GM12891 (cell line): ENCODE measurements at regions not wholly inside any gene's neighbourhood (a gene's known extent, or its start where the extent isn't known, plus 50 kb on each side); places are given as distances from the start of the nearest gene placed in this dataset.
"Not testable (repeated sequence)": the region's sequence is repeated elsewhere in the genome, so short reads cannot be mapped to it uniquely, and the experiment has no call there.

Source experiments
- DNase-seq: peaks from one replicate; pipeline ENCODE4 v3.0.0; 2011; ENCODE audit warnings: low spot score; ENCODE audit not compliant: insufficient read length
- FAIRE-seq: peaks from 2 replicates; lab custom pipeline; 2011; peaks lifted over from hg19 to GRCh38; lab: Jason Lieb, UNC
- PAX5 ChIP-seq: IDR thresholded peaks from 2 replicates; pipeline ENCODE4 v1.6.1; 2011; ENCODE audit warnings: low read length, moderate library complexity, mild to moderate bottlenecking; ENCODE audit not compliant: insufficient read depth, severe bottlenecking
- POLR2A ChIP-seq: IDR thresholded peaks from 2 replicates; pipeline ENCODE4 v1.6.1; 2011; ENCODE audit warnings: low read depth, low read length, control low read depth
- POLR2AphosphoS5 ChIP-seq: IDR thresholded peaks from 2 replicates; pipeline ENCODE4 v1.6.1; 2011; ENCODE audit warnings: low read depth, low read length, control low read depth
- POU2F2 ChIP-seq: IDR thresholded peaks from 2 replicates; pipeline ENCODE4 v1.6.1; 2011; ENCODE audit warnings: low read depth, mild to moderate bottlenecking, control low read depth, low read length, moderate library complexity
- SPI1 ChIP-seq: IDR thresholded peaks from 2 replicates; pipeline ENCODE4 v1.6.1; 2011; ENCODE audit warnings: low read depth, low read length, control low read depth
- TAF1 ChIP-seq: IDR thresholded peaks from 2 replicates; pipeline ENCODE4 v1.6.1; 2011; ENCODE audit warnings: low read depth, low read length, control low read depth

GRCh38 chr9:106785200-106785599, 77.8 kb upstream of the ZNF462 start:
- no peak for TF ChIP-seq PAX5
- TF ChIP-seq TAF1: no peak
- TF ChIP-seq SPI1: no peak
- TF ChIP-seq POLR2A: no peak
- TF ChIP-seq POLR2AphosphoS5: no peak
- TF ChIP-seq POU2F2: no peak
- FAIRE-seq (no peak), DNase-seq (no peak)

GRCh38 chr9:106788021-106788420, 74.9 kb upstream of the ZNF462 start:
- not testable (repeated sequence) for FAIRE-seq, DNase-seq

- TF ChIP-seq SPI1: no peak
- no peak for TF ChIP-seq POLR2A
- TF ChIP-seq POLR2AphosphoS5: no peak
- TF ChIP-seq TAF1: no peak
- no peak for TF ChIP-seq PAX5
- no peak for TF ChIP-seq POU2F2
- DNase-seq: no peak
Observed at GRCh38 chr9:106795031-106795430, 67.9 kb upstream of the ZNF462 start.

GRCh38 chr9:106796771-106797170, 66.2 kb upstream of the ZNF462 start:
- TF ChIP-seq POU2F2: no peak
- TF ChIP-seq PAX5: no peak
- FAIRE-seq (no peak), DNase-seq (no peak)

More at GRCh38 chr9:106795031-106795430, 67.9 kb upstream of the ZNF462 start:
- FAIRE-seq: no peak

- DNase-seq (no peak), FAIRE-seq (no peak)
- TF ChIP-seq TAF1 (no peak), POU2F2 (no peak), PAX5 (no peak), POLR2AphosphoS5 (no peak), POLR2A (no peak), SPI1 (no peak)
Observed at GRCh38 chr9:106797299-106797698, 65.7 kb upstream of the ZNF462 start.

GRCh38 chr9:106798016-106798799, 64.8 kb upstream of the ZNF462 start:
- DNase-seq (no peak), FAIRE-seq (no peak)
- no peak for TF ChIP-seq POLR2AphosphoS5

- TF ChIP-seq SPI1 (no peak), TAF1 (no peak), POLR2A (no peak), PAX5 (no peak), POU2F2 (no peak), POLR2AphosphoS5 (no peak)
- no peak for FAIRE-seq
- no peak for DNase-seq
Observed at GRCh38 chr9:106799152-106799551, 63.8 kb upstream of the ZNF462 start.

GRCh38 chr9:106800701-106801270, 62.2 kb upstream of the ZNF462 start:
- FAIRE-seq: no peak
- no peak for DNase-seq
- no peak for TF ChIP-seq SPI1
- no peak for TF ChIP-seq PAX5
- TF ChIP-seq POLR2A: no peak
- TF ChIP-seq POLR2AphosphoS5: no peak
- TF ChIP-seq POU2F2: no peak
- no peak for TF ChIP-seq TAF1

- FAIRE-seq: no peak
- TF ChIP-seq TAF1 (no peak), POU2F2 (no peak), POLR2AphosphoS5 (no peak), PAX5 (no peak), POLR2A (no peak), SPI1 (no peak)
- DNase-seq: no peak
Observed at GRCh38 chr9:106801816-106802215, 61.1 kb upstream of the ZNF462 start.
